Endothelial cell of umbilical vein (primary cell): ENCODE measurements at regions not wholly inside any gene's neighbourhood (a gene's known extent, or its start where the extent isn't known, plus 50 kb on each side); places are given as distances from the start of the nearest gene placed in this dataset.

ENCODE experiments used
- BruUV-seq: library from RNA; stranded (reverse); fragments of 400-500 nt; replicated peaks from 2 replicates; lab custom pipeline; 2021; lab: Mats Ljungman, UMichigan
- CTCF ChIA-PET: fragments of 300-600, 350-600 bp; sonication (Branson Sonifier 250); formaldehyde crosslinking; loops from one replicate; lab custom pipeline; 2021; ENCODE audit warnings: antibody characterized with exemption, inconsistent platforms; lab: Charles Lee
- POLR2A ChIA-PET: fragments of 300-600, 350-600 bp; sonication (Branson Sonifier 250); formaldehyde crosslinking; loops from one replicate; lab custom pipeline; 2021; ENCODE audit warnings: antibody characterized with exemption, inconsistent platforms; lab: Charles Lee
- DNase-seq: peaks from one replicate; pipeline ENCODE4 v3.0.0-alpha.2; 2011; ENCODE audit warnings: low read depth, low spot score
- FAIRE-seq: peaks from 2 replicates; lab custom pipeline; 2011; peaks lifted over from hg19 to GRCh38; lab: Jason Lieb, UNC
- H2AFZ ChIP-seq: 2 replicates; pipeline ENCODE4 v1.6.0; 2012; ENCODE audit warnings: low read depth, low read length, control low read depth, inconsistent platforms
- H3K27ac ChIP-seq: 2 replicates; pipeline ENCODE4 v1.5.1; 2011; ENCODE audit warnings: low read depth, mild to moderate bottlenecking, control low read depth, low read length, moderate library complexity; ENCODE audit not compliant: insufficient read depth
- H3K27me3 ChIP-seq, 2 experiments: 2 replicates each; pipeline versions ENCODE4 v1.6.0 to v1.6.1; 2011; ENCODE audit warnings: low read length in 2 of 2, mixed read lengths in 1 of 2; ENCODE audit not compliant: control insufficient read depth in 2 of 2, insufficient read depth in 2 of 2
- H3K36me3 ChIP-seq, 2 experiments: 2 replicates in 1 of 2; 3 replicates in 1 of 2; pipeline ENCODE4 v1.5.1; 2011; ENCODE audit warnings: low read length in 2 of 2, mild to moderate bottlenecking in 1 of 2, moderate library complexity in 1 of 2; ENCODE audit not compliant: control insufficient read depth in 2 of 2, insufficient read depth in 2 of 2; ENCODE audit errors: extremely low read depth in 1 of 2
- H3K4me1 ChIP-seq: 3 replicates; pipeline ENCODE4 v1.5.1; 2011; ENCODE audit warnings: mild to moderate bottlenecking, low read length; ENCODE audit not compliant: control insufficient read depth, insufficient read depth; ENCODE audit errors: extremely low read depth
- H3K4me2 ChIP-seq: 2 replicates; pipeline ENCODE4 v1.6.1; 2011; ENCODE audit warnings: low read length, control low read depth, mixed read lengths; ENCODE audit not compliant: insufficient read depth
- H3K4me3 ChIP-seq, 3 experiments: fragments of 200-600 bp in 1 of 3; sonication (generic), shearing (Covaris generic) in 1 of 3; replicated peaks in 1 of 3; 2 replicates each; pipeline ENCODE4 v1.5.1; 2011 to 2016; ENCODE audit warnings: control low read depth in 3 of 3, low read length in 3 of 3, mild to moderate bottlenecking in 2 of 3, inconsistent platforms in 1 of 3, low read depth in 1 of 3, moderate library complexity in 1 of 3; ENCODE audit not compliant: insufficient read depth in 1 of 3
- H3K79me2 ChIP-seq: 2 replicates; pipeline ENCODE4 v1.6.0; 2012; ENCODE audit warnings: low read length, inconsistent platforms; ENCODE audit not compliant: control insufficient read depth, insufficient read depth
- H3K9ac ChIP-seq: replicated peaks from 2 replicates; pipeline ENCODE3; 2011; ENCODE audit warnings: low read length, control low read depth; ENCODE audit not compliant: insufficient read depth; ENCODE audit errors: extremely low read depth
- H3K9me1 ChIP-seq: replicated peaks from 3 replicates; pipeline ENCODE4 v1.6.0; 2011; ENCODE audit warnings: mild to moderate bottlenecking, low read length; ENCODE audit not compliant: control insufficient read depth, insufficient read depth; ENCODE audit errors: extremely low read depth
- H3K9me3 ChIP-seq: replicated peaks from 2 replicates; pipeline ENCODE4 v1.5.1; 2012; ENCODE audit warnings: low read length, inconsistent platforms; ENCODE audit not compliant: control insufficient read depth, insufficient read depth
- H4K20me1 ChIP-seq: replicated peaks from 2 replicates; pipeline ENCODE3; 2011; ENCODE audit warnings: mild to moderate bottlenecking, low read length; ENCODE audit not compliant: control insufficient read depth, insufficient read depth; ENCODE audit errors: extremely low read depth
- EZH2 ChIP-seq: IDR thresholded peaks from 2 replicates; pipeline ENCODE4 v1.6.1; 2012; ENCODE audit warnings: borderline replicate concordance, low read depth, mild to moderate bottlenecking, moderate library complexity, low read length, inconsistent platforms; ENCODE audit not compliant: severe bottlenecking
- FOS ChIP-seq: IDR thresholded peaks from 2 replicates; pipeline ENCODE4 v1.6.1; 2011; ENCODE audit warnings: mild to moderate bottlenecking, low read length, moderate library complexity, borderline replicate concordance; ENCODE audit not compliant: insufficient read depth
- GATA2 ChIP-seq: IDR thresholded peaks from 2 replicates; pipeline ENCODE4 v1.7.0; 2011; ENCODE audit warnings: low read depth, mild to moderate bottlenecking, moderate library complexity, mixed read lengths, low read length; ENCODE audit not compliant: insufficient read length, insufficient read depth
- JUN ChIP-seq: IDR thresholded peaks from 2 replicates; pipeline ENCODE4 v1.6.1; 2011; ENCODE audit warnings: borderline replicate concordance, low read depth; ENCODE audit not compliant: insufficient read length, insufficient read depth
- MYC ChIP-seq: IDR thresholded peaks from one replicate; pipeline ENCODE4 v1.6.1; 2011; ENCODE audit warnings: mild to moderate bottlenecking, low read depth, low read length
- POLR2A ChIP-seq: IDR thresholded peaks from 2 replicates; pipeline ENCODE4 v1.6.1; 2012; ENCODE audit warnings: low read depth, mild to moderate bottlenecking, control low read depth, low read length
- POLR2AphosphoS5 ChIP-seq: IDR thresholded peaks from 2 replicates; pipeline ENCODE4 v1.6.1; 2012; ENCODE audit warnings: low read depth, mild to moderate bottlenecking, control low read depth, low read length, moderate library complexity; ENCODE audit not compliant: insufficient read depth
- dilution Hi-C: fragments of 300-500 bp; cut with MboI; formaldehyde crosslinking; loops from one replicate; pipeline ENCODE4 v1.15.0; 2019; ENCODE audit warnings: low sequenced_read_pairs; ENCODE audit not compliant: extremely low pct_ligation_motif_present
- intact Hi-C: fragments of 100-400 bp; cut with micrococcal nuclease; formaldehyde crosslinking; loops from one replicate; pipeline ENCODE4 v1.10.0; 2022
- TF ChIP-seq, protein P1 (sequence below): IDR thresholded peaks from 2 replicates; pipeline ENCODE4 v1.6.1; 2011; ENCODE audit not compliant: insufficient read depth, insufficient read length
- TF ChIP-seq, protein P2 (sequence below), 2 donors: IDR thresholded peaks; 1 replicate in 1 of 2; 2 replicates in 1 of 2; pipeline ENCODE4 v1.5.1; 2011; ENCODE audit warnings: low read length in 2 of 2, mild to moderate bottlenecking in 2 of 2, moderate library complexity in 2 of 2, control low read depth in 1 of 2, inconsistent platforms in 1 of 2, low read depth in 1 of 2; ENCODE audit not compliant: insufficient read depth in 1 of 2; ENCODE audit errors: extremely low read depth in 1 of 2

DNA sequence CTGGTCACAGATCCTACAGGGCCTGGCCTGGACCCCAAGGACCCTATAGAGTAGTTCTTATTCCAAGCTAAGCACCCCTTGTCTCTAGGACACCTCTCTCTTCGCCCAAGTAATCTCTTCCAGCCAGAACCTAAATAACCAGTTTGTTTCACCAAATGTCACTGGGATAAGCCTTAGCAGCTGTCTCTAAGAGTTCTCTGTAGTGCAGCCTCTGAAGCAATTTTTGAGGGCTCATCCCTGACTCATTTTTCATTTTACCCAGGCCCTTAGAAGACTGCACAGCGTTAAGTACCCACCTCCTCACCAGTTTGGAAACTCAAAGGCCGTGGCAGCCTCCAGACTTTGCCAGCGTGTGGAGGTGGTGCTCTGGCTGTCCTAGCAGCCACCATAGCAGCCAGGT lies 290.1 kb upstream of the SIX2 start:
- Histone ChIP-seq H3K9me1 (no peaks in the 10 kb centered on the region), H4K20me1 (no peaks in the 10 kb centered on the region), H3K27ac (no peak overlapping the region), H2AFZ (no peak overlapping the region), H3K36me3 (no peaks in the 10 kb centered on the region), H3K4me3 (no peak overlapping the region), H3K9ac (no peak overlapping the region), H3K79me2 (no peaks in the 10 kb centered on the region), H3K4me1 (peaks cover 12% of the 10 kb centered on the region), H3K4me2 (no peak overlapping the region), H3K27me3 (no peaks in the 10 kb centered on the region), H3K9me3 (no peaks in the 10 kb centered on the region)
- ChIA-PET CTCF (no interaction called here), POLR2A (no interaction called here)
- no TSS peak for BruUV-seq
- no peak for TF ChIP-seq FOS
- TF ChIP-seq, protein P1, sequence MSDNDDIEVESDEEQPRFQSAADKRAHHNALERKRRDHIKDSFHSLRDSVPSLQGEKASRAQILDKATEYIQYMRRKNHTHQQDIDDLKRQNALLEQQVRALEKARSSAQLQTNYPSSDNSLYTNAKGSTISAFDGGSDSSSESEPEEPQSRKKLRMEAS: no peak
- no peak for TF ChIP-seq GATA2
- TF ChIP-seq POLR2AphosphoS5: no peak
- TF ChIP-seq EZH2: no peak
- no peak for TF ChIP-seq MYC
- no peak for TF ChIP-seq JUN
- TF ChIP-seq POLR2A: no peak
- TF ChIP-seq, protein P2, sequence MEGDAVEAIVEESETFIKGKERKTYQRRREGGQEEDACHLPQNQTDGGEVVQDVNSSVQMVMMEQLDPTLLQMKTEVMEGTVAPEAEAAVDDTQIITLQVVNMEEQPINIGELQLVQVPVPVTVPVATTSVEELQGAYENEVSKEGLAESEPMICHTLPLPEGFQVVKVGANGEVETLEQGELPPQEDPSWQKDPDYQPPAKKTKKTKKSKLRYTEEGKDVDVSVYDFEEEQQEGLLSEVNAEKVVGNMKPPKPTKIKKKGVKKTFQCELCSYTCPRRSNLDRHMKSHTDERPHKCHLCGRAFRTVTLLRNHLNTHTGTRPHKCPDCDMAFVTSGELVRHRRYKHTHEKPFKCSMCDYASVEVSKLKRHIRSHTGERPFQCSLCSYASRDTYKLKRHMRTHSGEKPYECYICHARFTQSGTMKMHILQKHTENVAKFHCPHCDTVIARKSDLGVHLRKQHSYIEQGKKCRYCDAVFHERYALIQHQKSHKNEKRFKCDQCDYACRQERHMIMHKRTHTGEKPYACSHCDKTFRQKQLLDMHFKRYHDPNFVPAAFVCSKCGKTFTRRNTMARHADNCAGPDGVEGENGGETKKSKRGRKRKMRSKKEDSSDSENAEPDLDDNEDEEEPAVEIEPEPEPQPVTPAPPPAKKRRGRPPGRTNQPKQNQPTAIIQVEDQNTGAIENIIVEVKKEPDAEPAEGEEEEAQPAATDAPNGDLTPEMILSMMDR (IDR thresholded peaks at IDR 0.05; ENCODE audit: extremely low read depth in 1 of 2, insufficient read depth in 1 of 2, low read depth in 1 of 2, low read length in 2 of 2): no peak
- FAIRE-seq: no peak
- DNase-seq: no peak
- intact Hi-C loops (no loop called here), dilution Hi-C loops (no loop called here)
